Activated naive CD8-positive, alpha-beta T cell treated with anti-CD3 and anti-CD28 coated beads, Interleukin-2, amount 50 U/mL, for 16 hours (primary cell): ENCODE measurements at regions not wholly inside any gene's neighbourhood (a gene's known extent, or its start where the extent isn't known, plus 50 kb on each side); places are given as distances from the start of the nearest gene placed in this dataset.
"Not testable (repeated sequence)": the region's sequence is repeated elsewhere in the genome, so short reads cannot be mapped to it uniquely, and the experiment has no call there.

ENCODE experiments used
- DNase-seq: peaks from one replicate; pipeline ENCODE4 v3.0.0-alpha.2; 2020; ENCODE audit warnings: low read depth, low spot score

- no peak for DNase-seq
These were observed 612.6 kb upstream of the NECTIN3 start for GRCh38 chr3:110459021-110459420.

GRCh38 chr3:110470310-110470709, 601.3 kb upstream of the NECTIN3 start:
- DNase-seq: no peak

- no peak for DNase-seq
These were observed 598.2 kb upstream of the NECTIN3 start for GRCh38 chr3:110473405-110473804.

- DNase-seq: no peak
These were observed 597.2 kb upstream of the NECTIN3 start for GRCh38 chr3:110474397-110474796.

- DNase-seq: no peak
These were observed 593.1 kb upstream of the NECTIN3 start for GRCh38 chr3:110478377-110479054.

GRCh38 chr3:110479731-110480130, 591.9 kb upstream of the NECTIN3 start:
- DNase-seq: no peak

GRCh38 chr3:110485389-110485788, 586.2 kb upstream of the NECTIN3 start:
- no peak for DNase-seq

- no peak for DNase-seq
These were observed 583.8 kb upstream of the NECTIN3 start for GRCh38 chr3:110487840-110488239.

GRCh38 chr3:110491413-110491812, 580.2 kb upstream of the NECTIN3 start:
- DNase-seq: no peak

GRCh38 chr3:110492876-110493275, 578.7 kb upstream of the NECTIN3 start:
- no peak for DNase-seq

- DNase-seq: no peak
These were observed 578.1 kb upstream of the NECTIN3 start for GRCh38 chr3:110493438-110494092.

GRCh38 chr3:110494093-110494490, 577.5 kb upstream of the NECTIN3 start:
- DNase-seq: no peak

- DNase-seq: no peak
These were observed 576.9 kb upstream of the NECTIN3 start for GRCh38 chr3:110494728-110495127.

GRCh38 chr3:110495201-110495927, 576.3 kb upstream of the NECTIN3 start:
- no peak for DNase-seq

- DNase-seq: no peak
These were observed 567.2 kb upstream of the NECTIN3 start for GRCh38 chr3:110504401-110504800.

- no peak for DNase-seq
These were observed 566.7 kb upstream of the NECTIN3 start for GRCh38 chr3:110504901-110505300.

GRCh38 chr3:110506890-110507289, 564.7 kb upstream of the NECTIN3 start:
- DNase-seq: no peak

- DNase-seq: not testable (repeated sequence)
These were observed 564.0 kb upstream of the NECTIN3 start for GRCh38 chr3:110507570-110507969.

GRCh38 chr3:110512961-110513360, 558.7 kb upstream of the NECTIN3 start:
- no peak for DNase-seq

- DNase-seq: no peak
These were observed 553.6 kb upstream of the NECTIN3 start for GRCh38 chr3:110518031-110518430.

GRCh38 chr3:110519071-110519470, 552.5 kb upstream of the NECTIN3 start:
- no peak for DNase-seq

- no peak for DNase-seq
These were observed 550.6 kb upstream of the NECTIN3 start for GRCh38 chr3:110521019-110521418.

- not testable (repeated sequence) for DNase-seq
These were observed 546.0 kb upstream of the NECTIN3 start for GRCh38 chr3:110525558-110526064.
